ENCODE measurements at regions not wholly inside any gene's neighbourhood (a gene's known extent, or its start where the extent isn't known, plus 50 kb on each side); places are given as distances from the start of the nearest gene placed in this dataset.

- TF ChIP-seq RAD21 (IDR thresholded peaks at IDR 0.05 in 1 of 2, conservative IDR thresholded peaks at IDR 0.05 in 1 of 2; ENCODE audit: low read depth in 2 of 2, low read length in 2 of 2) (no peak), POLR2A (IDR thresholded peaks at IDR 0.05; ENCODE audit: control extremely low read depth in 1 of 2, low read depth in 2 of 2, low read length in 2 of 2) (no peak), GTF2F1 (IDR thresholded peaks at IDR 0.05; ENCODE audit: borderline replicate concordance, low read depth, low read length) (no peak), SIRT6 (IDR thresholded peaks at IDR 0.05; ENCODE audit: low read length) (no peak), CHD2 (IDR thresholded peaks at IDR 0.05; ENCODE audit: low read length) (no peak), ZNF274 (IDR thresholded peaks at IDR 0.05; ENCODE audit: borderline replicate concordance, extremely low read depth, low read length) (no peak), POLR2AphosphoS5 (IDR thresholded peaks at IDR 0.05; ENCODE audit: low read depth, low read length) (no peak), EP300 (IDR thresholded peaks at IDR 0.05; ENCODE audit: borderline replicate concordance in 1 of 2, low read depth in 2 of 2, low read length in 2 of 2) (no peak), SIN3A (conservative IDR thresholded peaks at IDR 0.05 in 1 of 2, IDR thresholded peaks at IDR 0.05 in 1 of 2; ENCODE audit: low read depth in 1 of 2, low read length in 2 of 2) (no peak), KDM4A (IDR thresholded peaks at IDR 0.05; ENCODE audit: low read depth, low read length, severe bottlenecking) (no peak), TEAD4 (IDR thresholded peaks at IDR 0.05; ENCODE audit: low read depth, low read length) (no peak), CTBP2 (IDR thresholded peaks at IDR 0.05; ENCODE audit: borderline replicate concordance, insufficient read depth, insufficient read length, low read length) (no peak)
- TF ChIP-seq, protein P1, sequence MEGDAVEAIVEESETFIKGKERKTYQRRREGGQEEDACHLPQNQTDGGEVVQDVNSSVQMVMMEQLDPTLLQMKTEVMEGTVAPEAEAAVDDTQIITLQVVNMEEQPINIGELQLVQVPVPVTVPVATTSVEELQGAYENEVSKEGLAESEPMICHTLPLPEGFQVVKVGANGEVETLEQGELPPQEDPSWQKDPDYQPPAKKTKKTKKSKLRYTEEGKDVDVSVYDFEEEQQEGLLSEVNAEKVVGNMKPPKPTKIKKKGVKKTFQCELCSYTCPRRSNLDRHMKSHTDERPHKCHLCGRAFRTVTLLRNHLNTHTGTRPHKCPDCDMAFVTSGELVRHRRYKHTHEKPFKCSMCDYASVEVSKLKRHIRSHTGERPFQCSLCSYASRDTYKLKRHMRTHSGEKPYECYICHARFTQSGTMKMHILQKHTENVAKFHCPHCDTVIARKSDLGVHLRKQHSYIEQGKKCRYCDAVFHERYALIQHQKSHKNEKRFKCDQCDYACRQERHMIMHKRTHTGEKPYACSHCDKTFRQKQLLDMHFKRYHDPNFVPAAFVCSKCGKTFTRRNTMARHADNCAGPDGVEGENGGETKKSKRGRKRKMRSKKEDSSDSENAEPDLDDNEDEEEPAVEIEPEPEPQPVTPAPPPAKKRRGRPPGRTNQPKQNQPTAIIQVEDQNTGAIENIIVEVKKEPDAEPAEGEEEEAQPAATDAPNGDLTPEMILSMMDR (IDR thresholded peaks at IDR 0.05; ENCODE audit: control extremely low read depth in 1 of 3, insufficient read depth in 1 of 3, low read depth in 1 of 3, low read length in 3 of 3): no peak
- TF ChIP-seq, protein P2, sequence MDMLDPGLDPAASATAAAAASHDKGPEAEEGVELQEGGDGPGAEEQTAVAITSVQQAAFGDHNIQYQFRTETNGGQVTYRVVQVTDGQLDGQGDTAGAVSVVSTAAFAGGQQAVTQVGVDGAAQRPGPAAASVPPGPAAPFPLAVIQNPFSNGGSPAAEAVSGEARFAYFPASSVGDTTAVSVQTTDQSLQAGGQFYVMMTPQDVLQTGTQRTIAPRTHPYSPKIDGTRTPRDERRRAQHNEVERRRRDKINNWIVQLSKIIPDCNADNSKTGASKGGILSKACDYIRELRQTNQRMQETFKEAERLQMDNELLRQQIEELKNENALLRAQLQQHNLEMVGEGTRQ (IDR thresholded peaks at IDR 0.05; ENCODE audit: low read length): no peak
These were observed 215.5 kb upstream of the TMEM161B start for GRCh38 chr5:88483964-88484672.
